ENCODE measurements at regions not wholly inside any gene's neighbourhood (a gene's known extent, or its start where the extent isn't known, plus 50 kb on each side); places are given as distances from the start of the nearest gene placed in this dataset.

- no peak for DNase-seq
Measured at GRCh38 chr18:40882468-40882867, 1072.6 kb upstream of the PIK3C3 start.

GRCh38 chr18:40878371-40878770 lies 1076.7 kb upstream of the PIK3C3 start:
- DNase-seq, result no peak

DNA sequence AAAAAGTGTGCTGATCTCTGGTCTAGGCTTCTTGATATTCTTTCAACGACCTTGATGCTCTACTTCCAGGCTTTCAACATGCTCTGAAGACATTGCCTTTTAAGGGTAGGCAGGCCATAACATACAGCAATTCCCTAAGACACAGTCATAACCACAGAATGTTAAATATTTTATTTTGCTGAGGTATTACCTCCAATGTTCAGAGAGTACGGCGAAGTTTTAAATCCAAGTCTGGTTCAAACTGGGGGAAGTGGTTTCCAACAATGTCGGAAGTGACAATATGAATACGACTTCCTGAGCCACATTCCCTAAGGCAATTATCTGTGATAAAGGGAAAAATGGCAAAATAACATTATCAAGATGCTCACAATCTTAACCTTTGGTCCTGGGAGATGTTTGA lies 1077.9 kb upstream of the PIK3C3 start:
- DNase-seq, result no peak

DNA sequence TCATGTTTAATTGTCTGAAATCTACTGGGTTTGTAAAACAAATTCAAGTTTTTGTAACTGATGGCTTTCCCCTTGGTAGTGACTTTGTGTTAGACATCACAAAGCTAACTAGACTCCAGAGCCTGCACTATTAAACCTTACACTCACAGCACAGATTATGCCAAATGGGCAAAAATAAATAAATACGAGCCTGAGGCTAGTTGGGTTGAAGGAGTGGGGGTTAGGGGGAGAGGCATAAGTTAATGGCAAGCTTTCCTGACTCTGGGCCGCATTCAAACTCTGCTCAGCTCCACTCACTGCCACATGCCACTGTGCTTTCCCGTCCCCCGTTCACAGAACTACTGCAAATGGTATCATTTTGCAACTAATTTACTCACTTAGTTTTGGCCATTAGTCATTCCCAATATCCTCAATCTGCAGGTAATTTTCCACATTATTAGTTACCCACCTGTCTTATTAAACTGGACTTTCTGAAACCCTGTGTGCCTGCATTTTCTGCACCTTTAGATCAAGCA lies 1079.9 kb upstream of the PIK3C3 start:
- DNase-seq, result no peak

GRCh38 chr18:40874233-40874632 lies 1080.8 kb upstream of the PIK3C3 start:
- no peak for DNase-seq

DNA sequence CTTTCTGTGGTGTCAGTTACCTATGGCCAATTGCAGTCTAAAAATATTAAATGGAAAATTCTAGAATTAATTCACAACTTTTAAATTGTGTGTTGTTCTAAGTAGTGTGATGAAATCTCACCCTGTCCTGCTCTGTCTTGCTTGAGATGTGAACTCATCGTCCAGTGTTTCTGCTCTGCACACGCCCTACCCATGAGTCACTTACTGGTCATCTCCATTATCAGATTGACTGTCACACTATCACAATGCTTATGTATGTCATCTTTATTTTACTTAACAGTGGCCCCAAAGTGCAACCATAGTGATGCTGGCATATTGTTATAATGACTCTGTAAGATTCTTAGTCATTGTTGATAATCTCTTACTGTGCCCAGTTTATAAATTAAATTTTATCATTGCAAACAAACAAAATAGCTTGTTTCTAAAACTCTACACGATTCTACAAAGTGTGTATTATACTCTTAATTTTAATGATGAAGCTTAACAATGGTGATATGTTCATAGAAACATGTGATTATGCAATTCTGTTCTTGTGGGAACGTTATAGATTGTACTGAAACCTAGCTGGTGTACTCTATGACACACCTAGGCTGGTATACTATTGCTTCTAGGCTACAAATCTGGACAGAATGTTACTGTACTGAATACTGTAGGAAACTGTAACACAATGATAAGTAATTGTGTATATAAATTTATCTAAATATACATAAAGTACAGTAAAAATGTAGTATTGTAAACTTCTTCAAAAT lies 1086.8 kb upstream of the PIK3C3 start:
- no peak for DNase-seq

DNA sequence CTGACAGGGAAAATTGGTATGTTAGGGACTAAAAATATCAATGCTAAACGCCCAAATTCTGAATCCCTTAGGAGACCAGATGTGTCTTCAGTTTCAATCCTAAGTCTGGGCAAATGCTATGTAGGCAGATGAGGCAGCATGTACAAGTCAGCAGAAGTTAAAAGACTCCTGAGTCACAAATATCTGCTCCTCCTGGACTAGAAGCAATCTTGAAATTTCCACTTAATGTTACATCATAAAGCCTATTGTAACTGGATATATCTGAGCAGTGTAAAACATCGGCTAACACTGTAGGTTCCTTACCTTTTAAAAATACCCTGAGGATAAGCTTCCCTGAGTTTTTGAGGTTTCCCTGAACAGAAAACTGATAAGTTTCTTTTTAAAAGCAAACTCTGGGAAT lies 1087.6 kb upstream of the PIK3C3 start:
- no peak for DNase-seq

GRCh38 chr18:40866968-40867367 lies 1088.1 kb upstream of the PIK3C3 start:
- DNase-seq, result no peak

GRCh38 chr18:40866013-40866645 lies 1088.9 kb upstream of the PIK3C3 start:
- DNase-seq, result no peak

GRCh38 chr18:40864846-40865245 lies 1090.2 kb upstream of the PIK3C3 start:
- no peak for DNase-seq

GRCh38 chr18:40863801-40864200 lies 1091.2 kb upstream of the PIK3C3 start:
- DNase-seq, result no peak

GRCh38 chr18:40860189-40860588 lies 1094.8 kb upstream of the PIK3C3 start:
- DNase-seq, result no peak

DNA sequence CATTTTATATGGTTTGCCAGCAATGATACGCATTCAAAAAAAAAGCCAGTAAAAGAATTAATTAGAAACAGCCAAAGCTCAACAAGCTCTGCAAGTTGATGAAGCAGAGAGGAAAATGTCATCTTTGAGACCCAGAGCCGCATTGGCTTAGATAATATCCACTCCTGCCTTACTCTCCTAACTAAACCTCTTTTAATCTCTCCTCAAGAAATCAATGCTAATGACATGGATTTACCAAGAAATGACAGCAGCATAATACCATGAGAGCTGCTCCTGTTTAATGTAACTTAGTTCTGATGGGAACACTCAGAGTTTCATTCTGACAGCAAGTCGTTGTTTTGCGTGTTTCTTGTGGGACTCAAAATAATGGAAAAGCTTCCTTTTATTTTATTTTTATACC lies 1099.4 kb upstream of the PIK3C3 start:
- no peak for DNase-seq

GRCh38 chr18:40852406-40852805 lies 1102.6 kb upstream of the PIK3C3 start:
- no peak for DNase-seq

- no peak for DNase-seq
Measured at GRCh38 chr18:40851014-40851429, 1104.0 kb upstream of the PIK3C3 start.

DNA sequence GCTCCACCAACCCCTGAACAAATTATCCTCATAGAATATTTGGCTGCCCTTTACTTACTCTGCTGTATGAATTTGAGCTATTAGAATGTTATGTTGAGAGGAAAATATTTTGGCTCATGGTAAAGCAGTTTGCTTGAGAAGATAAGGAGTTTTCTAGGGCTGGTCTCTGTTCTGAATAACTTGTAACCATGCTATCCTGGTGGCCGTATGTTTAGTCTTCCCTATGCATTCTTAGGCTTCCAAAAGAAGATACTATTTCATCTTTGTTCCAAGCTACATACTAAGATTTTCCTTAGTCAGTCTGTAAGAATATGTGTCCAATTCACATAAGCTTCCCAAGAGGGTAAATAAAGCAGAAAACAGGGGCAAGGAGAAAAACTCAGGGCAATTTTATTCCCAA lies 1105.1 kb upstream of the PIK3C3 start:
- DNase-seq, result no peak

DNA sequence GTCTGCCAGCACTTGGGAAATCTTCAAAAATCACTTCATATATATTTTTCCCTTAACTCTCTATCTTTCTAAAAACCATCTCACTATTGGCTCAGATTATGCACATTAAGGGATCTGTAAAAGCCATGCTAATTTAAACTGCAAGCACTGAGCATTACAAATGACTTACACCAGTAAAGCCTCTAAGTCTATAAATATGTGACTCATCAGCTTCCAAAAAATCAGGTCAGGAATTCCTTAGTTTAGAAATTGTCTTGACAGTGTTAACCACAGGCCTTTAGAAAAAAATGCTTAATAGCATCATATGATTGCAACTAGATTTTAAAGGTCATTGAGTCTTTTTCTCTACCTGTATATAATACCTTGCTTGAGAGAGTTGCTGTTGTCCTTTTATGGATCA lies 1113.6 kb upstream of the PIK3C3 start:
- no peak for DNase-seq

GRCh38 chr18:40841063-40841462 lies 1114.0 kb upstream of the PIK3C3 start:
- no peak for DNase-seq

- no peak for DNase-seq
Measured at GRCh38 chr18:40832362-40832761, 1122.7 kb upstream of the PIK3C3 start.

DNA sequence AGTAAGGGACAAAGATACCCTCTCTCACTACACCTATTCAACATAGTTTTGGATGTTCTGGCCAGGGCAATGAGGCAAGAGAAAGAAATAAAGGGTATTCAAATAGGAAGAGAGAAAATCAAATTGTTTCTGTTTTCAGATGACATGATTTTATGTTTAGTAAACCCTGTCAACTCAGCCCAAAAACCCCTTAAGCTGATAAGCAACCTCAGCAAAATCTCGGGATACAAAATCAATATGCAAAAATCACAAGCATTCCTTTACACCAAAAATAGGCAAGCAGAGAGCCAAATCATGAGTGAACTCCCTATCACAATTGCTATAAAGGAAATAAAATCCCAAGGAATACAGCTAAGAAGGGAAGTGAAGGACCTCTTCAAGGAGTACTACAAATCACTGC lies 1130.7 kb upstream of the PIK3C3 start:
- no peak for DNase-seq

- DNase-seq, result no peak
Measured at GRCh38 chr18:40821596-40822243, 1133.3 kb upstream of the PIK3C3 start.

- DNase-seq, result no peak
Measured at GRCh38 chr18:40812981-40813515, 1142.0 kb upstream of the PIK3C3 start.

DNA sequence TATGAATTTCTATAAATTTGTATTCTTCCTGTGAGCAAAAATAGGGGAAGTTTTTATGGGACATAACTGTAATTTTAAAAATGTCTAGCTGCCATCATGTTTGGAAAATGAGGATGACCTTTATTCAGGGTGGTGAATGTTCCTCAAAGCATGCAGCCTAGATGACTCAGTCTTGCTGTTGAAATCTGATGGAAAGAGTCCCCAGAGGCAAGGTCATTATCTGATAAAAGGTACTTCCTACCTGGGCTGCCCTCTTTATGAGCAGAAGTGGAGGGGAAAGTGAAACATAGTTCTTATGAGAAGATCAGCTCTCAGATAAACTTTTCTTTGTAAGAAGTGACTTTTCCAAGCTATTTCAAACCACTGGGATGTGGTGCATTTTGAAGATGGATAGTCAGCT lies 1144.7 kb upstream of the PIK3C3 start:
- no peak for DNase-seq
